NCI-H460 (cell line): ENCODE measurements at regions not wholly inside any gene's neighbourhood (a gene's known extent, or its start where the extent isn't known, plus 50 kb on each side); places are given as distances from the start of the nearest gene placed in this dataset.

Experiments used
- DNase-seq: peaks from one replicate; pipeline ENCODE4 v3.0.0-alpha.2; 2016; ENCODE audit warnings: low read depth; ENCODE audit errors: extremely low read depth

GRCh38 chr13:85544756-85545155 is 254.5 kb downstream of the SLITRK6 start:
- DNase-seq = no peak

- DNase-seq = no peak
Observed at GRCh38 chr13:85543144-85543543, 256.1 kb downstream of the SLITRK6 start.

- DNase-seq = no peak
Observed at GRCh38 chr13:85541476-85541875, 257.7 kb downstream of the SLITRK6 start.

GRCh38 chr13:85538957-85539356 is 260.3 kb downstream of the SLITRK6 start:
- DNase-seq = no peak

- DNase-seq = no peak
Observed at GRCh38 chr13:85537601-85538000, 261.6 kb downstream of the SLITRK6 start.

GRCh38 chr13:85536706-85537105 is 262.5 kb downstream of the SLITRK6 start:
- no peak for DNase-seq

- no peak for DNase-seq
Observed at GRCh38 chr13:85535316-85536084, 263.7 kb downstream of the SLITRK6 start.

- no peak for DNase-seq
Observed at GRCh38 chr13:85533911-85534310, 265.3 kb downstream of the SLITRK6 start.

- peak; percentile 15 for DNase-seq
Observed at GRCh38 chr13:85529218-85529594, 270.0 kb downstream of the SLITRK6 start.

- no peak for DNase-seq
Observed at GRCh38 chr13:85528491-85529217, 270.6 kb downstream of the SLITRK6 start.

- DNase-seq = no peak
Observed at GRCh38 chr13:85527316-85527715, 271.9 kb downstream of the SLITRK6 start.

- no peak for DNase-seq
Observed at GRCh38 chr13:85525411-85525810, 273.8 kb downstream of the SLITRK6 start.

GRCh38 chr13:85521657-85522056 is 277.6 kb downstream of the SLITRK6 start:
- DNase-seq = no peak

GRCh38 chr13:85520445-85520844 is 278.8 kb downstream of the SLITRK6 start:
- DNase-seq = no peak

GRCh38 chr13:85519363-85519762 is 279.9 kb downstream of the SLITRK6 start:
- no peak for DNase-seq

GRCh38 chr13:85512421-85512820 is 286.8 kb downstream of the SLITRK6 start:
- DNase-seq = no peak

GRCh38 chr13:85509512-85509911 is 289.7 kb downstream of the SLITRK6 start:
- DNase-seq = peak; percentile 16

GRCh38 chr13:85508683-85509329 is 290.4 kb downstream of the SLITRK6 start:
- DNase-seq = no peak

- no peak for DNase-seq
Observed at GRCh38 chr13:85503797-85504196, 295.4 kb downstream of the SLITRK6 start.

GRCh38 chr13:85501616-85502015 is 297.6 kb downstream of the SLITRK6 start:
- no peak for DNase-seq

GRCh38 chr13:85500696-85501256 is 298.4 kb downstream of the SLITRK6 start:
- DNase-seq = no peak
